H1 (cell line): ENCODE measurements at regions not wholly inside any gene's neighbourhood (a gene's known extent, or its start where the extent isn't known, plus 50 kb on each side); places are given as distances from the start of the nearest gene placed in this dataset.

ENCODE experiments used
- CTCF ChIA-PET: fragments of 300-600 bp; sonication (Branson Sonifier 250); formaldehyde crosslinking; loops from one replicate; lab custom pipeline; 2021; ENCODE audit not compliant: partially characterized antibody; lab: Charles Lee
- POLR2A ChIA-PET: fragments of 300-600 bp; sonication (Branson Sonifier 250); formaldehyde crosslinking; loops from one replicate; lab custom pipeline; 2021; ENCODE audit warnings: inconsistent platforms; ENCODE audit not compliant: partially characterized antibody; lab: Charles Lee
- DNase-seq, 2 experiments: peaks; one replicate each; pipeline versions ENCODE4 v3.0.0 to v3.0.0-alpha.2; 2010 to 2022; ENCODE audit warnings: low spot score in 2 of 2, low read depth in 1 of 2, mixed read lengths in 1 of 2
- FAIRE-seq: peaks from 2 replicates; lab custom pipeline; 2011; peaks lifted over from hg19 to GRCh38; lab: Jason Lieb, UNC
- H2AFZ ChIP-seq: 2 replicates; pipeline ENCODE4 v1.8.1; 2012; ENCODE audit warnings: low read length, inconsistent platforms
- H2AK5ac ChIP-seq: 2 replicates; pipeline ENCODE4 v1.6.1; 2013; ENCODE audit warnings: low read depth, low read length
- H2BK120ac ChIP-seq: replicated peaks from 2 replicates; pipeline ENCODE3; 2013; ENCODE audit warnings: low read depth, low read length, inconsistent platforms
- H2BK12ac ChIP-seq: 2 replicates; pipeline ENCODE4 v1.6.1; 2013; ENCODE audit warnings: low read depth, low read length
- H2BK15ac ChIP-seq: 2 replicates; pipeline ENCODE4 v1.6.1; 2013; ENCODE audit warnings: low read length
- H2BK20ac ChIP-seq: 2 replicates; pipeline ENCODE4 v1.6.1; 2013; ENCODE audit warnings: low read length
- H2BK5ac ChIP-seq: 2 replicates; pipeline ENCODE4 v1.6.1; 2013; ENCODE audit warnings: low read depth, low read length
- H3K14ac ChIP-seq: 2 replicates; pipeline ENCODE4 v1.6.1; 2013; ENCODE audit warnings: inconsistent platforms; ENCODE audit not compliant: insufficient read length
- H3K18ac ChIP-seq: 2 replicates; pipeline ENCODE4 v1.6.1; 2013; ENCODE audit warnings: low read length; ENCODE audit errors: extremely low read depth
- H3K23ac ChIP-seq: 2 replicates; pipeline ENCODE4 v1.6.1; 2013; ENCODE audit warnings: inconsistent platforms; ENCODE audit not compliant: insufficient read length
- H3K23me2 ChIP-seq: 2 replicates; pipeline ENCODE4 v1.6.1; 2013; ENCODE audit warnings: low read depth, low read length
- H3K27ac ChIP-seq: 2 replicates; pipeline ENCODE4 v1.6.1; 2011; ENCODE audit warnings: low read depth, low read length, inconsistent platforms
- H3K27me3 ChIP-seq, 4 experiments: replicated peaks in 1 of 4; 1 replicate in 1 of 4; 2 replicates in 3 of 4; pipeline versions ENCODE4 v1.6.1 to v1.8.1; 2011 to 2013; ENCODE audit warnings: low read length in 3 of 4, mild to moderate bottlenecking in 3 of 4, inconsistent platforms in 2 of 4, mixed read lengths in 2 of 4, moderate library complexity in 1 of 4; ENCODE audit not compliant: control insufficient read depth in 3 of 4, insufficient read depth in 3 of 4; ENCODE audit errors: extremely low read depth in 1 of 4
- H3K36me3 ChIP-seq, 4 experiments: 2 replicates each; pipeline versions ENCODE4 v1.6.1 to v1.8.1; 2011 to 2013; ENCODE audit warnings: mild to moderate bottlenecking in 4 of 4, low read length in 3 of 4, moderate library complexity in 2 of 4, control low read depth in 1 of 4, inconsistent platforms in 1 of 4; ENCODE audit not compliant: insufficient read depth in 4 of 4, control insufficient read depth in 2 of 4
- H3K4ac ChIP-seq: replicated peaks from 2 replicates; pipeline ENCODE3; 2013; ENCODE audit warnings: low read length, low read depth, mixed read lengths, inconsistent platforms; ENCODE audit not compliant: insufficient read length
- H3K4me1 ChIP-seq, 4 experiments: replicated peaks in 1 of 4; 1 replicate in 1 of 4; 2 replicates in 3 of 4; pipeline versions ENCODE4 v1.6.1 to v1.8.1; 2011 to 2013; ENCODE audit warnings: low read length in 3 of 4, inconsistent platforms in 2 of 4, mixed read lengths in 1 of 4; ENCODE audit not compliant: insufficient read depth in 4 of 4, control insufficient read depth in 3 of 4
- H3K4me2 ChIP-seq, 2 experiments: 2 replicates each; pipeline versions ENCODE4 v1.6.1 to v1.8.1; 2011 to 2013; ENCODE audit warnings: low read depth in 2 of 2, low read length in 2 of 2, control low read depth in 1 of 2, inconsistent platforms in 1 of 2, mild to moderate bottlenecking in 1 of 2; ENCODE audit not compliant: insufficient read depth in 1 of 2
- H3K4me3 ChIP-seq, 4 experiments: fragments of 200-600, 300-600 bp in 1 of 4; sonication (generic), shearing (Covaris generic), sonication (Bioruptor Twin) in 1 of 4; 2 replicates each; pipeline versions ENCODE4 v1.5.1 to v1.8.1; 2011 to 2016; ENCODE audit warnings: low read length in 4 of 4, low read depth in 3 of 4, control low read depth in 2 of 4, inconsistent platforms in 2 of 4, mild to moderate bottlenecking in 2 of 4, mixed read lengths in 1 of 4, moderate library complexity in 1 of 4; ENCODE audit not compliant: insufficient read depth in 2 of 4; ENCODE audit errors: extremely low read depth in 1 of 4
- H3K56ac ChIP-seq: replicated peaks from 2 replicates; pipeline ENCODE3; 2013; ENCODE audit warnings: low read depth, mild to moderate bottlenecking, mixed read lengths, low read length, inconsistent platforms; ENCODE audit not compliant: insufficient read length
- H3K79me1 ChIP-seq: 2 replicates; pipeline ENCODE4 v1.6.1; 2013; ENCODE audit warnings: low read depth, low read length, control low read depth
- H3K79me2 ChIP-seq, 2 experiments: 2 replicates each; pipeline versions ENCODE4 v1.6.1 to v1.8.1; 2012 to 2013; ENCODE audit warnings: low read length in 2 of 2, mild to moderate bottlenecking in 2 of 2, inconsistent platforms in 1 of 2; ENCODE audit not compliant: insufficient read depth in 2 of 2, control insufficient read depth in 1 of 2
- H3K9ac ChIP-seq, 4 experiments: replicated peaks in 1 of 4; 1 replicate in 1 of 4; 2 replicates in 3 of 4; pipeline versions ENCODE4 v1.6.1 to v1.8.1; 2011 to 2013; ENCODE audit warnings: low read depth in 3 of 4, low read length in 3 of 4, control low read depth in 2 of 4, mild to moderate bottlenecking in 2 of 4, moderate library complexity in 2 of 4, inconsistent platforms in 1 of 4; ENCODE audit errors: extremely low read depth in 1 of 4
- H3K9me3 ChIP-seq, 2 experiments: 2 replicates each; pipeline versions ENCODE4 v1.6.1 to v1.8.1; 2012 to 2013; ENCODE audit warnings: mild to moderate bottlenecking in 2 of 2, moderate library complexity in 2 of 2, control low read depth in 1 of 2, inconsistent platforms in 1 of 2, low read depth in 1 of 2, low read length in 1 of 2, mixed read lengths in 1 of 2; ENCODE audit not compliant: insufficient read depth in 2 of 2
- H4K20me1 ChIP-seq, 2 experiments: replicated peaks in 1 of 2; 2 replicates each; pipeline versions ENCODE3 to v1.8.1; 2011 to 2013; ENCODE audit warnings: inconsistent platforms in 2 of 2, low read length in 2 of 2, mild to moderate bottlenecking in 1 of 2; ENCODE audit not compliant: insufficient read depth in 2 of 2, control insufficient read depth in 1 of 2
- H4K5ac ChIP-seq: 2 replicates; pipeline ENCODE4 v1.6.1; 2013; ENCODE audit warnings: low read length, low read depth, mixed read lengths, inconsistent platforms; ENCODE audit not compliant: insufficient read length
- H4K8ac ChIP-seq: 2 replicates; pipeline ENCODE4 v1.8.0; 2013; ENCODE audit warnings: mild to moderate bottlenecking, moderate library complexity, low read length, inconsistent platforms; ENCODE audit not compliant: insufficient read depth; ENCODE audit errors: extremely low read depth
- H4K91ac ChIP-seq: replicated peaks from 2 replicates; pipeline ENCODE3; 2013; ENCODE audit warnings: low read length, mixed read lengths, inconsistent platforms; ENCODE audit not compliant: insufficient read length
- BRCA1 ChIP-seq: IDR thresholded peaks from 2 replicates; pipeline ENCODE4 v1.6.1; 2012; ENCODE audit warnings: low read depth, low read length, improper control_type of control experiment
- CTBP2 ChIP-seq: IDR thresholded peaks from 2 replicates; pipeline ENCODE4 v1.7.0; 2011; ENCODE audit warnings: borderline replicate concordance, mild to moderate bottlenecking, moderate library complexity, mixed read lengths, low read length; ENCODE audit not compliant: insufficient read depth, insufficient read length
- GTF2F1 ChIP-seq: IDR thresholded peaks from 2 replicates; pipeline ENCODE4 v1.6.1; 2012; ENCODE audit warnings: low read depth, low read length, improper control_type of control experiment, borderline replicate concordance
- HDAC2 ChIP-seq, 2 experiments: fragments of 300-600 bp in 1 of 2; sonication (generic) in 1 of 2; IDR thresholded peaks; 2 replicates each; pipeline ENCODE4 v1.6.1; 2011 to 2012; ENCODE audit warnings: low read depth in 2 of 2, low read length in 2 of 2, mild to moderate bottlenecking in 2 of 2, moderate library complexity in 2 of 2, borderline replicate concordance in 1 of 2, inconsistent platforms in 1 of 2
- JUN ChIP-seq: IDR thresholded peaks from 2 replicates; pipeline ENCODE4 v1.6.1; 2011; ENCODE audit warnings: low read depth, mild to moderate bottlenecking, improper control_type of control experiment, low read length
- KDM4A ChIP-seq: IDR thresholded peaks from one replicate; pipeline ENCODE4 v1.7.1; 2012; ENCODE audit warnings: low read depth, mild to moderate bottlenecking, moderate library complexity, low read length, inconsistent platforms; ENCODE audit not compliant: severe bottlenecking
- NRF1 ChIP-seq: IDR thresholded peaks from 2 replicates; pipeline ENCODE4 v1.6.1; 2011; ENCODE audit warnings: mild to moderate bottlenecking, low read depth, low read length, improper control_type of control experiment
- POLR2A ChIP-seq, 2 experiments: IDR thresholded peaks; 1 replicate in 1 of 2; 2 replicates in 1 of 2; pipeline ENCODE4 v1.6.1; 2011; ENCODE audit warnings: low read depth in 2 of 2, low read length in 2 of 2, mild to moderate bottlenecking in 2 of 2; ENCODE audit errors: control extremely low read depth in 1 of 2
- RAD21 ChIP-seq, 2 experiments: IDR thresholded peaks in 1 of 2; conservative IDR thresholded peaks in 1 of 2; 2 replicates each; pipeline ENCODE4 v1.6.1; 2011; ENCODE audit warnings: low read depth in 2 of 2, low read length in 2 of 2, improper control_type of control experiment in 1 of 2, inconsistent platforms in 1 of 2, mild to moderate bottlenecking in 1 of 2, moderate library complexity in 1 of 2
- SIRT6 ChIP-seq: IDR thresholded peaks from one replicate; pipeline ENCODE4 v1.7.1; 2012; ENCODE audit warnings: low read length, inconsistent platforms
- SP2 ChIP-seq: IDR thresholded peaks from 2 replicates; pipeline ENCODE4 v1.6.1; 2012; ENCODE audit warnings: mild to moderate bottlenecking, low read length, inconsistent platforms
- SP4 ChIP-seq: IDR thresholded peaks from 2 replicates; pipeline ENCODE4 v1.6.1; 2012; ENCODE audit warnings: low read length, inconsistent platforms
- TAF1 ChIP-seq: IDR thresholded peaks from 2 replicates; pipeline ENCODE4 v1.6.1; 2011; ENCODE audit warnings: mild to moderate bottlenecking, low read depth, low read length
- TEAD4 ChIP-seq: IDR thresholded peaks from 2 replicates; pipeline ENCODE4 v1.6.1; 2012; ENCODE audit warnings: low read depth, low read length, inconsistent platforms, mixed read lengths
- TF ChIP-seq, protein P1 (sequence below): IDR thresholded peaks from 2 replicates; pipeline ENCODE4 v1.6.1; 2011; ENCODE audit warnings: low read depth, mild to moderate bottlenecking, low read length; ENCODE audit not compliant: insufficient read depth
- TF ChIP-seq, protein P2 (sequence below): IDR thresholded peaks from 2 replicates; pipeline ENCODE4 v1.6.1; 2012; ENCODE audit warnings: inconsistent platforms

DNA sequence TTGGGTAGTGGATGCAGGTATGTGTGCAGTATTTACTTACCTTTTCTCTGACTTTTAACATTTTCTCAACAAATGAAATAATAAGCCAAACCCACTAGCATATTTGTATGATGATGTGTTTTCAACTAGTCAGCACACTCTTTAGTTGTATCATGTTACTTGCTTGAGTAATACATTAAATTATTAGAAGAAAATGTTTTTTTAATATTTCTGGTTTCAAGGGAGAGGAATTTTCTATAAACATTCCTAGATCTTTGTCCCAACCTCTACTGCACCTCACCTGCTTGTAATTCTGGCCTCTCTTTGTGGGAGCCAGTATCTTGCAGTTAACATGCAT, 161.8 kb upstream of the CBLB start:
- Histone ChIP-seq H2AK5ac (no peak overlapping the region), H3K4me2 (no peak overlapping the region), H3K9me3 (no peaks in the 10 kb centered on the region; a peak in 1 of 4 replicates), H3K18ac (no peak overlapping the region), H4K8ac (no peak overlapping the region), H2BK5ac (no peak overlapping the region), H3K23me2 (no peaks in the 10 kb centered on the region), H3K27ac (no peak overlapping the region), H3K56ac (no peak overlapping the region), H3K4ac (no peak overlapping the region), H3K23ac (no peak overlapping the region), H3K4me3 (no peak overlapping the region), H3K9ac (no peak overlapping the region), H2BK12ac (no peak overlapping the region), H4K20me1 (no peaks in the 10 kb centered on the region), H2BK15ac (no peak overlapping the region), H3K27me3 (no peaks in the 10 kb centered on the region), H4K5ac (no peak overlapping the region), H2BK120ac (no peak overlapping the region), H3K14ac (no peak overlapping the region), H3K36me3 (no peaks in the 10 kb centered on the region), H3K4me1 (no peaks in the 10 kb centered on the region), H3K79me2 (no peaks in the 10 kb centered on the region), H2BK20ac (no peak overlapping the region), H2AFZ (no peak overlapping the region), H4K91ac (no peak overlapping the region), H3K79me1 (no peaks in the 10 kb centered on the region)
- CTCF ChIA-PET: no interaction called here
- POLR2A ChIA-PET: no interaction called here
- FAIRE-seq (no peak), DNase-seq (no peak)
- TF ChIP-seq, protein P1, sequence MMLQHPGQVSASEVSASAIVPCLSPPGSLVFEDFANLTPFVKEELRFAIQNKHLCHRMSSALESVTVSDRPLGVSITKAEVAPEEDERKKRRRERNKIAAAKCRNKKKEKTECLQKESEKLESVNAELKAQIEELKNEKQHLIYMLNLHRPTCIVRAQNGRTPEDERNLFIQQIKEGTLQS: no peak
- no peak for TF ChIP-seq SP4
- TF ChIP-seq, protein P2, sequence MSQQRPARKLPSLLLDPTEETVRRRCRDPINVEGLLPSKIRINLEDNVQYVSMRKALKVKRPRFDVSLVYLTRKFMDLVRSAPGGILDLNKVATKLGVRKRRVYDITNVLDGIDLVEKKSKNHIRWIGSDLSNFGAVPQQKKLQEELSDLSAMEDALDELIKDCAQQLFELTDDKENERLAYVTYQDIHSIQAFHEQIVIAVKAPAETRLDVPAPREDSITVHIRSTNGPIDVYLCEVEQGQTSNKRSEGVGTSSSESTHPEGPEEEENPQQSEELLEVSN: no peak
- no peak for TF ChIP-seq CTBP2
- no peak for TF ChIP-seq KDM4A
- TF ChIP-seq HDAC2 (IDR thresholded peaks at IDR 0.05; ENCODE audit: borderline replicate concordance in 1 of 2, low read depth in 2 of 2, low read length in 2 of 2): no peak
- no peak for TF ChIP-seq BRCA1
- TF ChIP-seq TAF1: no peak
- no peak for TF ChIP-seq SP2
- no peak for TF ChIP-seq RAD21 (IDR thresholded peaks at IDR 0.05 in 1 of 2, conservative IDR thresholded peaks at IDR 0.05 in 1 of 2; ENCODE audit: low read depth in 2 of 2, low read length in 2 of 2)
- no peak for TF ChIP-seq NRF1
- no peak for TF ChIP-seq TEAD4
- TF ChIP-seq SIRT6: no peak
- TF ChIP-seq POLR2A (IDR thresholded peaks at IDR 0.05; ENCODE audit: control extremely low read depth in 1 of 2, low read depth in 2 of 2, low read length in 2 of 2): no peak
- TF ChIP-seq JUN: no peak
- no peak for TF ChIP-seq GTF2F1
